Right lobe of liver (tissue), 4 donors: ENCODE measurements at regions not wholly inside any gene's neighbourhood (a gene's known extent, or its start where the extent isn't known, plus 50 kb on each side); places are given as distances from the start of the nearest gene placed in this dataset.

Source experiments
- POLR2A ChIP-seq: fragments of 450-650 bp; IDR thresholded peaks from one replicate; pipeline ENCODE4 v1.6.1; 2017; ENCODE audit warnings: antibody characterized with exemption, mild to moderate bottlenecking
- TF ChIP-seq, protein P1 (sequence below), 4 donors: fragments of 200-600 bp in 3 of 4; fragments of 450-650 bp in 1 of 4; IDR thresholded peaks; one replicate each; pipeline versions ENCODE4 v1.5.1 to v1.8.0; 2016 to 2022; ENCODE audit warnings: antibody characterized with exemption in 4 of 4, mild to moderate bottlenecking in 2 of 4
- donor health status: DM: no; HTN: no; CAD: no.
- donor health status: DM: no; HTN: no; CAD: no.
- donor health status: DM: no; HTN: yes; CAD: no.

DNA sequence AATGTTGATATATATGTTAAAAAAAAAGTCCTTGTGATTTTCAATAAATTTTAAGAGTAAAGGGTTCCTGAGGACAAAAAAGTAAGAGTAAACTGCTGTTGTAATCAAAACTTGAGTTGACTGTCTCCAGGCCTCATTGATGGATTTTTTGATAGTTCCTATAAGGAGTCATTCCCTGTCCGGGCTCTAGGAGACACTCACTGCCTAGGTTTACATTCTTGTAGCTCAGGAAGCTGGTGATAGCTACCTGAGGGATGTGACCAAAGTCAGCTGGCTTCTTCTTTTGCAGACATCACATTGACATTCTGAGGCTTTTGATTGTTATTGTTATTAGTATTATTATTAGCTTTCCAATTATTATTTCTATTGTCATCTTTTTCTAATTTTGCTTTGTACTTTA, 116.5 kb upstream of the FBXL7 start:
- TF ChIP-seq, protein P1, sequence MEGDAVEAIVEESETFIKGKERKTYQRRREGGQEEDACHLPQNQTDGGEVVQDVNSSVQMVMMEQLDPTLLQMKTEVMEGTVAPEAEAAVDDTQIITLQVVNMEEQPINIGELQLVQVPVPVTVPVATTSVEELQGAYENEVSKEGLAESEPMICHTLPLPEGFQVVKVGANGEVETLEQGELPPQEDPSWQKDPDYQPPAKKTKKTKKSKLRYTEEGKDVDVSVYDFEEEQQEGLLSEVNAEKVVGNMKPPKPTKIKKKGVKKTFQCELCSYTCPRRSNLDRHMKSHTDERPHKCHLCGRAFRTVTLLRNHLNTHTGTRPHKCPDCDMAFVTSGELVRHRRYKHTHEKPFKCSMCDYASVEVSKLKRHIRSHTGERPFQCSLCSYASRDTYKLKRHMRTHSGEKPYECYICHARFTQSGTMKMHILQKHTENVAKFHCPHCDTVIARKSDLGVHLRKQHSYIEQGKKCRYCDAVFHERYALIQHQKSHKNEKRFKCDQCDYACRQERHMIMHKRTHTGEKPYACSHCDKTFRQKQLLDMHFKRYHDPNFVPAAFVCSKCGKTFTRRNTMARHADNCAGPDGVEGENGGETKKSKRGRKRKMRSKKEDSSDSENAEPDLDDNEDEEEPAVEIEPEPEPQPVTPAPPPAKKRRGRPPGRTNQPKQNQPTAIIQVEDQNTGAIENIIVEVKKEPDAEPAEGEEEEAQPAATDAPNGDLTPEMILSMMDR (IDR thresholded peaks at IDR 0.05): peak in 2 of 4 donors; percentile 24 to 34
- no peak for TF ChIP-seq POLR2A
